Duodenal mucosa (tissue), 2 donors: ENCODE measurements at regions not wholly inside any gene's neighbourhood (a gene's known extent, or its start where the extent isn't known, plus 50 kb on each side); places are given as distances from the start of the nearest gene placed in this dataset.

Source experiments
- H3K27ac ChIP-seq: one replicate; pipeline ENCODE4 v1.7.0; 2013; ENCODE audit warnings: low read depth, low read length
- H3K27me3 ChIP-seq, 2 donors: one replicate each; pipeline ENCODE4 v1.7.0; 2013; ENCODE audit warnings: low read length in 2 of 2, control low read depth in 1 of 2; ENCODE audit not compliant: insufficient read depth in 2 of 2, control insufficient read depth in 1 of 2
- H3K36me3 ChIP-seq, 2 donors: one replicate each; pipeline ENCODE4 v1.7.0; 2013; ENCODE audit warnings: low read length in 2 of 2, control low read depth in 1 of 2; ENCODE audit not compliant: insufficient read depth in 2 of 2, control insufficient read depth in 1 of 2
- H3K4me1 ChIP-seq, 2 donors: one replicate each; pipeline ENCODE4 v1.7.0; 2013; ENCODE audit warnings: low read length in 2 of 2, control low read depth in 1 of 2; ENCODE audit not compliant: insufficient read depth in 2 of 2, control insufficient read depth in 1 of 2
- H3K4me3 ChIP-seq, 2 donors: one replicate each; pipeline ENCODE4 v1.7.0; 2013; ENCODE audit warnings: low read length in 2 of 2, low read depth in 1 of 2
- H3K9ac ChIP-seq, 2 donors: one replicate each; pipeline ENCODE4 v1.7.0; 2013; ENCODE audit warnings: low read length in 2 of 2, low read depth in 1 of 2
- H3K9me3 ChIP-seq, 2 donors: one replicate each; pipeline ENCODE4 v1.7.0; 2013; ENCODE audit warnings: low read length in 2 of 2, control low read depth in 1 of 2; ENCODE audit not compliant: control insufficient read depth in 1 of 2

GRCh38 chr9:36488389-36488756, 84.3 kb upstream of the MELK start:
- Histone ChIP-seq H3K4me3 (peak overlapping the region; percentile 63 to 83), H3K36me3 (no peaks in the 10 kb centered on the region), H3K27ac (peak overlapping the region; percentile 71), H3K4me1 (peaks cover 23 to 29% of the 10 kb centered on the region in 2 donors), H3K9me3 (no peaks in the 10 kb centered on the region), H3K27me3 (no peaks in the 10 kb centered on the region), H3K9ac (peak overlapping the region; percentile 70 to 99)

- H3K4me3 ChIP-seq: peak overlapping the region; percentile 63 to 83
- no peaks in the 10 kb centered on the region for H3K27me3 ChIP-seq
- H3K36me3 ChIP-seq: no peaks in the 10 kb centered on the region
- H3K9me3 ChIP-seq: no peaks in the 10 kb centered on the region
- H3K4me1 ChIP-seq: peaks cover 23 to 29% of the 10 kb centered on the region in 2 donors
- H3K9ac ChIP-seq: peak overlapping the region; percentile 70 to 99
- peak overlapping the region; percentile 71 for H3K27ac ChIP-seq
Measured at GRCh38 chr9:36487482-36488388, 85.0 kb upstream of the MELK start.

- Histone ChIP-seq H3K36me3 (no peaks in the 10 kb centered on the region), H3K4me3 (peak overlapping the region; percentile 80 to 93), H3K27me3 (no peaks in the 10 kb centered on the region), H3K27ac (peak overlapping the region; percentile 49), H3K9ac (peak overlapping the region; percentile 54 to 79), H3K9me3 (no peaks in the 10 kb centered on the region), H3K4me1 (peaks cover 23 to 29% of the 10 kb centered on the region in 2 donors)
Measured at GRCh38 chr9:36486933-36487481, 85.7 kb upstream of the MELK start.

DNA sequence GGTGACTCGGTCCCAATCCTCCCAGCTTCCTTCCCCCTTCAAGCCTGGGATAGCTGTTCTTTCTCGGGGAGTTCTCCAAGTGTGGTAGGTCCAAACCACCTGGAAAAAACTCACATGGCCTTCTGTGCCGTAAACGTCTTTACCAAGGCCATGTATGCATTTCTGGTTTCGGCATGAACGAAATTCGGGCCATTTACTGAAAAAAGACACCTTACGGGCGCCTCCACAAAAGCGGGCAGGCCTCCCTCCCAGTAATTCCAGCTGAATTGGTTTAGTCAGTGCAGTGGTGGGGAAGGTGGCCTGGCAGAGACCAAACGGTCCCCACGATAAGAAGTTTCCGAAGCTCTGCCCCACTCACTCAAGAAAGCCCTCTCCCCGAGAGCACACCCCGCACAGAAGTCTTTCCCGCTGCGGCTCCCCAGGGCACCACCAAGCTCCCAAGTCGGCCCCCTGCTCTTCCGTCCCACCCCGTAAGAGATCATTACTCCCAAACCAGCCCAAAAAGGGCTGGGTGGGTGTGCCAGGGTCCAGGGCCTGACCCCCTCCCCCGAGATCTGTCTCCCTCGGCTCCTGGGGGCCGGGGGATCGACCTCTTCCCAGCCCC, 86.3 kb upstream of the MELK start:
- Histone ChIP-seq H3K36me3 (no peaks in the 10 kb centered on the region), H3K27ac (peak overlapping the region; percentile 49), H3K4me1 (peaks cover 23 to 29% of the 10 kb centered on the region in 2 donors), H3K27me3 (no peaks in the 10 kb centered on the region), H3K9ac (peak overlapping the region; percentile 54 to 79), H3K4me3 (peak overlapping the region; percentile 80 to 93), H3K9me3 (no peaks in the 10 kb centered on the region)

DNA sequence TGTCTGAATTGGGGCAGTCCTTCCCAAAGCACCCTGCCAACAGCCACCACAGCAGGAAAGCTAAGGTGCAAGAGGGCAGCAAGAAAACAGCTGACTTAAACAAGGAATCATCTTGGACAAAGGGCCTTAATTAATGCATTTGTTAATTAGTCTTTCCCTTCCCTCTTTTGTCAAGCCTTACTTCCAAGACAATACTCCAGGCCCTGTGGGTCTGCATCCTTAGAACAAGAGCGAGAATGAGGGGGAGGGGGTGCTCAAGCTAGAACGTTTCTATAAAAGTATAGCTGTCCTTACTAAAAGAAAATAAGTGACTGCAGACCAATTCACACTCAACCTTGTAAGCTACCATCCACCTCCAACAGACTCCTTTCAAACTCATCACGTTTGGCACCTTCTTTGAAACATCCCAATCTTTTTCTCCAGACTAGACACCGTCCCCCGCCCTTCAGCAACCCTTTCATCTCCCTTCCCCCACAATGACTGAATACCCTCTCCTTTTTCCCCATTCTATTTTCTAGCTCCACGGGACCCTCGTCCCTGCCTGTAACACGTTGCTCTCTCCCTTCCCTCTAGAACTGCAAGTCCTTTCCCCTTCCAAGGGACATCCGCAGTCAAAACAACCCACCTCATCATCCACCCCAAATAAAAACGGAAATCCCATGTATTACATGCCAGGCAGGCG, 85.7 kb upstream of the RNF38 start:
- Histone ChIP-seq H3K27me3 (no peaks in the 10 kb centered on the region), H3K4me3 (peak overlapping the region; percentile 80 to 93), H3K36me3 (no peaks in the 10 kb centered on the region), H3K27ac (no peak overlapping the region), H3K9ac (peak overlapping the region; percentile 54 to 79), H3K4me1 (peaks cover 23 to 29% of the 10 kb centered on the region in 2 donors), H3K9me3 (no peaks in the 10 kb centered on the region)

GRCh38 chr9:36484124-36484523, 84.1 kb upstream of the RNF38 start:
- Histone ChIP-seq H3K9ac (no peak overlapping the region), H3K36me3 (no peaks in the 10 kb centered on the region), H3K4me1 (peaks cover 22 to 29% of the 10 kb centered on the region in 2 donors), H3K4me3 (no peak overlapping the region), H3K9me3 (no peaks in the 10 kb centered on the region), H3K27me3 (no peaks in the 10 kb centered on the region), H3K27ac (no peak overlapping the region)

DNA sequence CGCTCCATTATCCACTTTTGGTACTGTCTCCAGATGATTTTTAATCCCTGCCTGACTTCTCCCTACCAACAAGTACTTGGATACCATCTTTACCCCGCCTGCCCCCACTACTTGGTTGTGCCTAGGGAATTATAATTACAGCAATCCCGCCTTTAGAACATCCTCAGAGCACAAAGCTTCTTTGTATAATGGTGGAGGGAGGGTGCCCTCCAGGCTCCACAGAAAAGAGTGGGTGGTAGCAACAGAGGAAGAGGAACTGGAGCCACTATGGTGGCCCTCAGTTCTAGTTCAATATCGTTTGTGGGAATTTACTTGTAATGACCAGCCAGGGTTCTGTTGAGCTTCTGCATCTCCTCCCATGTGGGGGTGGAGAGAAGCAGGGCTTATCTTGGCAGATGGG, 79.0 kb upstream of the RNF38 start:
- H3K9ac ChIP-seq: no peak overlapping the region
- no peaks in the 10 kb centered on the region for H3K4me1 ChIP-seq
- H3K27me3 ChIP-seq: no peaks in the 10 kb centered on the region
- H3K36me3 ChIP-seq: no peaks in the 10 kb centered on the region
- H3K4me3 ChIP-seq: no peak overlapping the region
- H3K27ac ChIP-seq: no peak overlapping the region
- H3K9me3 ChIP-seq: no peaks in the 10 kb centered on the region

GRCh38 chr9:36471359-36471758, 71.3 kb upstream of the RNF38 start:
- H3K27ac ChIP-seq: no peak overlapping the region
- H3K4me1 ChIP-seq: peaks cover 12 to 15% of the 10 kb centered on the region in 2 donors
- H3K36me3 ChIP-seq: no peaks in the 10 kb centered on the region
- peak overlapping the region in 1 of 2 donors; percentile 69 for H3K9ac ChIP-seq
- H3K9me3 ChIP-seq: no peaks in the 10 kb centered on the region
- H3K4me3 ChIP-seq: peak overlapping the region in 1 of 2 donors; percentile 70
- H3K27me3 ChIP-seq: no peaks in the 10 kb centered on the region

DNA sequence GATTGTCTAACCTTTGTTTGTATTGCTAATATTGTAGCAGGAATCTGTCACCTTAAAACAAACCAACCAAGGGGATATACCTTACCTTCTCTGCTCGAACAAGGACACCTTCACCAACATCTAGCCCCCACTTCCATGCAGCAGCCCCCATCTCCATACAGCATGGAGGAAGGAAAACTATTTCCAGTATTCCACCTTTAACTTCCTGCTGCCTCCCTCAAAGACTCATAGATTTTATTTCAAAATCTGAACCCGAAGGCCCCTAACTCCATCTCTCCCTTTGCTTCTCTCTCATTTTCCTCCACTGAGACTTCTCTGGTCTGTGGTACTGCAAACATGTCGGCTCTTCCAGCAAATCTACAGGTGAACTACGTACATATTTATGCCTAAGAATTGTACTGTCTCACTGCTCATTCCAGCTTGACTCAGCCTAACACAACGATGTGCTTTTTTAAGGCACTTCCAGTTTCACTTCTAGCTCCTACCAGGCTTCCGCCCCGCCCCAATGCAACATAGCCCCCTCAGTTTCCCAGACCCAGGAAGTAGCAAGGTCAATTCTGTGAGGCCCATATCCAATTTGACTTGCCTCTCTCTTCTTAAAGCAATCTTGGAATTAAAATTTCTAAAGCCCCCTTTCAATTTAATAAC, 70.7 kb upstream of the RNF38 start:
- Histone ChIP-seq H3K4me1 (peaks cover 12 to 15% of the 10 kb centered on the region in 2 donors), H3K9me3 (no peaks in the 10 kb centered on the region), H3K27ac (peak overlapping the region; percentile 43), H3K27me3 (no peaks in the 10 kb centered on the region), H3K36me3 (no peaks in the 10 kb centered on the region), H3K9ac (peak overlapping the region; percentile 69 to 73), H3K4me3 (peak overlapping the region; percentile 64 to 70)
